ENCODE measurements at regions not wholly inside any gene's neighbourhood (a gene's known extent, or its start where the extent isn't known, plus 50 kb on each side); places are given as distances from the start of the nearest gene placed in this dataset.
"Not testable (repeated sequence)": the region's sequence is repeated elsewhere in the genome, so short reads cannot be mapped to it uniquely, and the experiment has no call there.

DNA sequence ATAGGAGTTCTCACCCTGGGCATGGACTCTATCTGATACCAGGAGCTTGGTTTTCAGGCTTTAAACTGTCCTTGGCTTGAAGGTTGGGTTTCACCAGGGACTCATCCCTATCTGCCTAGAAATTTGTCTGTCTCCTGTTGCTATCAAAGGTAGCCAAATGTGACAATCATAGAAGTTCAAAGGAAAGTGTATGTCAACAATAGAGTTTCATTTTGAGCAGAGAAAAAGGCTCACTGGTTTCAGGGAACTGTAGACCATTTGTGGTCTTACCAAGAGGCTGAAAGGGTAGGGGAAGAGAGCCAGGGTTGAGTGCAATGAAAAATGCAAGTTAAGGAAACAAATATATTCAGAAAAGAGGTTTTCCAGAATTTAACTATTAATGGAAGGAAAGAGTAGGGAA lies 966.8 kb upstream of the CITED2 start:
- H2AFZ ChIP-seq (replicated peaks), result no peak overlapping the region
- Mint-ChIP-seq H3K36me3 (no peaks in the 10 kb centered on the region), H3K9me3 (peaks cover 3% of the 10 kb centered on the region), H3K4me1 (no peaks in the 10 kb centered on the region), H3K4me3 (no peak overlapping the region), H3K27ac (no peak overlapping the region), H3K27me3 (ENCODE audit: insufficient read depth, low read depth) (peaks cover 4% of the 10 kb centered on the region)
- H3K4me1 ChIP-seq, result no peaks in the 10 kb centered on the region
- TF ChIP-seq, protein P1, sequence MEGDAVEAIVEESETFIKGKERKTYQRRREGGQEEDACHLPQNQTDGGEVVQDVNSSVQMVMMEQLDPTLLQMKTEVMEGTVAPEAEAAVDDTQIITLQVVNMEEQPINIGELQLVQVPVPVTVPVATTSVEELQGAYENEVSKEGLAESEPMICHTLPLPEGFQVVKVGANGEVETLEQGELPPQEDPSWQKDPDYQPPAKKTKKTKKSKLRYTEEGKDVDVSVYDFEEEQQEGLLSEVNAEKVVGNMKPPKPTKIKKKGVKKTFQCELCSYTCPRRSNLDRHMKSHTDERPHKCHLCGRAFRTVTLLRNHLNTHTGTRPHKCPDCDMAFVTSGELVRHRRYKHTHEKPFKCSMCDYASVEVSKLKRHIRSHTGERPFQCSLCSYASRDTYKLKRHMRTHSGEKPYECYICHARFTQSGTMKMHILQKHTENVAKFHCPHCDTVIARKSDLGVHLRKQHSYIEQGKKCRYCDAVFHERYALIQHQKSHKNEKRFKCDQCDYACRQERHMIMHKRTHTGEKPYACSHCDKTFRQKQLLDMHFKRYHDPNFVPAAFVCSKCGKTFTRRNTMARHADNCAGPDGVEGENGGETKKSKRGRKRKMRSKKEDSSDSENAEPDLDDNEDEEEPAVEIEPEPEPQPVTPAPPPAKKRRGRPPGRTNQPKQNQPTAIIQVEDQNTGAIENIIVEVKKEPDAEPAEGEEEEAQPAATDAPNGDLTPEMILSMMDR (IDR thresholded peaks at IDR 0.05), result no peak
- TF ChIP-seq EZH2 (IDR thresholded peaks at IDR 0.05), result no peak
- no peak for TF ChIP-seq EZH2phosphoT487 (IDR thresholded peaks at IDR 0.05)
- H3K36me3 ChIP-seq, result no peaks in the 10 kb centered on the region
- DNase-seq (ENCODE audit: low spot score), result no peak
- no peak overlapping the region for H3K4me3 ChIP-seq
- no peak overlapping the region for H3K27ac ChIP-seq
- no peaks in the 10 kb centered on the region for H3F3A ChIP-seq (ENCODE audit: low read depth)
- no peaks in the 10 kb centered on the region for H3K9me3 ChIP-seq (ENCODE audit: low read depth)
- no peaks in the 10 kb centered on the region for H4K20me1 ChIP-seq (ENCODE audit: low read depth)
- no peak overlapping the region for H3K9ac ChIP-seq
- no peak overlapping the region for H3K4me2 ChIP-seq
- H3K79me2 ChIP-seq (ENCODE audit: low read depth), result no peaks in the 10 kb centered on the region
- no peaks in the 10 kb centered on the region for H3K27me3 ChIP-seq

DNA sequence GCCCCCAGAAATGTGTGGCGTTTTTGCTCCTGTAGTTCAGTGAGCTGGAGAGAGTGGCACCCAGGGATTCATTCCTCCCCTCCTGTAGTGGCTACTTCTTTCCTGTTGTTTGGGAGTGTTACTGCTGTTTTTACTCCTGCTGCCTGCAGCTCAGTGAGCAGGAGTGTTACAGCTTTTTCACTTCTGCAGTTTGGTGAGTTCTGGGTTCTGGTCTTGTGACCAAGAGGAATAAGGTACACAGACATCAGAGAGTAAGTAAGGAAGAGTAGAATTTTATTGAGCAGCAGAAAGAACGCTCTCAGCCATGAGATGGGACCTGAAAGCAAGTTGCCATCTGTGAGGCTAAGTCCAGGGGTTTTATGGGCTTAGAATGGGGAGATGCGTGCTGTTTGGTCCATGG lies 966.3 kb upstream of the CITED2 start:
- Histone ChIP-seq H3K4me1 (no peaks in the 10 kb centered on the region), H3K9ac (no peak overlapping the region), H3F3A (ENCODE audit: low read depth) (no peaks in the 10 kb centered on the region), H4K20me1 (ENCODE audit: low read depth) (no peaks in the 10 kb centered on the region), H3K27me3 (no peaks in the 10 kb centered on the region), H3K27ac (no peak overlapping the region), H2AFZ (replicated peaks) (no peak overlapping the region), H3K79me2 (ENCODE audit: low read depth) (no peaks in the 10 kb centered on the region), H3K9me3 (ENCODE audit: low read depth) (no peaks in the 10 kb centered on the region), H3K4me3 (no peak overlapping the region), H3K4me2 (no peak overlapping the region), H3K36me3 (no peaks in the 10 kb centered on the region)
- no peak overlapping the region for H3K4me3 Mint-ChIP-seq
- H3K4me1 Mint-ChIP-seq, result no peaks in the 10 kb centered on the region
- peaks cover 8% of the 10 kb centered on the region for H3K9me3 Mint-ChIP-seq
- no peak overlapping the region for H3K27ac Mint-ChIP-seq
- DNase-seq (ENCODE audit: low spot score), result no peak
- no peak for TF ChIP-seq EZH2 (IDR thresholded peaks at IDR 0.05)
- TF ChIP-seq, protein P1 (IDR thresholded peaks at IDR 0.05), result no peak
- no peak for TF ChIP-seq EZH2phosphoT487 (IDR thresholded peaks at IDR 0.05)
- H3K36me3 Mint-ChIP-seq, result no peaks in the 10 kb centered on the region
- H3K27me3 Mint-ChIP-seq (ENCODE audit: insufficient read depth, low read depth), result peaks cover 4% of the 10 kb centered on the region

DNA sequence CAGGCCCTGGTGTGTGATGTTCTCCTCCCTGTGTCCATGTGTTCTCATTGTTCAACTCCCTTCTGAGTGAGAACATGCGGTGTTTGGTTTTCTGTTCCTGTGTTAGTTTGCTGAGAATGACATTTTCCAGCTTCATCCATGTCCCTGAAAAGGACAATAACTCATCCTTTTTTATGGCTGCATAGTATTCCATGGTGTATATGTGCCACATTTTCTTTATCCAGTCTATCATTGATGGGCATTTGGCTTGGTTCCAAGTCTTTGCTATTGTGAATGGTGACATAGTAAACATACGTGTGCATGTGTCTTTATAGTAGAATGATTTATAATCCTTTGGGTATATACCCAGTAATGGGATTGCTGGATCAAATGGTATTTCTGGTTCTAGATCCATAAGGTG lies 964.6 kb upstream of the CITED2 start:
- H3K9ac ChIP-seq; H3K9me3 Mint-ChIP-seq; H3K4me2 ChIP-seq; H3F3A ChIP-seq (ENCODE audit: low read depth); H3K9me3 ChIP-seq (ENCODE audit: low read depth); H3K36me3 Mint-ChIP-seq; H3K27me3 ChIP-seq; H4K20me1 ChIP-seq (ENCODE audit: low read depth); H3K27me3 Mint-ChIP-seq (ENCODE audit: insufficient read depth, low read depth); H3K36me3 ChIP-seq; H3K4me3 ChIP-seq; DNase-seq (ENCODE audit: low spot score); H3K27ac Mint-ChIP-seq; H3K4me1 Mint-ChIP-seq; H3K27ac ChIP-seq; H2AFZ ChIP-seq (replicated peaks); H3K79me2 ChIP-seq (ENCODE audit: low read depth); H3K4me1 ChIP-seq; H3K4me3 Mint-ChIP-seq: not testable (repeated sequence)

DNA sequence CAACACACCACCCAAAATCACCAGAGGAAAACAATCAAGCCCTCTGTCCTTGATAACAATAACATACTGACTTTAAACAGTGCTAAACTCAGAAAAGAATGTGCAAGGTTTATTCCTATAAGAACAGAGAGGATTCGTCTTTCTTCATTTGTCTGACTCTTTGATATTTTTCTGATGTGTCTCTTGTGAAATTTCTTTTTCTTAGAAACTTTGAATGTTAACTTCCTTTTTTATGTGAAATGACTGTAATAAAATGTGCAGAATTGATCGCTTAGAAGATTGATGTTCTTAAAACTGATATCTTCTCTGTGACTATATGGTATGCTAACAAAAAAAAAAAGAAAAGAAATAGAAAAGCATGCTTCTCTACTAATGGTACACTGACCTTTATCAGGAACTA lies 947.4 kb upstream of the CITED2 start:
- Histone ChIP-seq H3K27ac (no peak overlapping the region), H2AFZ (replicated peaks) (peak overlapping the region; percentile 5), H3K9me3 (ENCODE audit: low read depth) (no peaks in the 10 kb centered on the region), H3K9ac (no peak overlapping the region), H3K36me3 (no peaks in the 10 kb centered on the region), H3K27me3 (no peaks in the 10 kb centered on the region), H3F3A (ENCODE audit: low read depth) (no peaks in the 10 kb centered on the region), H3K4me2 (peak overlapping the region; percentile 2), H3K79me2 (ENCODE audit: low read depth) (no peaks in the 10 kb centered on the region), H4K20me1 (ENCODE audit: low read depth) (no peaks in the 10 kb centered on the region), H3K4me3 (no peak overlapping the region), H3K4me1 (peaks cover 12% of the 10 kb centered on the region)
- DNase-seq (ENCODE audit: low spot score), result no peak
- no peak overlapping the region for H3K4me3 Mint-ChIP-seq
- peaks cover 3% of the 10 kb centered on the region for H3K9me3 Mint-ChIP-seq
- peaks cover 6% of the 10 kb centered on the region for H3K4me1 Mint-ChIP-seq
- H3K27ac Mint-ChIP-seq, result peak overlapping the region; percentile 7
- no peak for TF ChIP-seq EZH2 (IDR thresholded peaks at IDR 0.05)
- TF ChIP-seq, protein P1 (IDR thresholded peaks at IDR 0.05), result no peak
- no peak for TF ChIP-seq EZH2phosphoT487 (IDR thresholded peaks at IDR 0.05)
- peaks cover 2% of the 10 kb centered on the region for H3K27me3 Mint-ChIP-seq (ENCODE audit: insufficient read depth, low read depth)
- H3K36me3 Mint-ChIP-seq, result no peaks in the 10 kb centered on the region
